ENCODE measurements at regions not wholly inside any gene's neighbourhood (a gene's known extent, or its start where the extent isn't known, plus 50 kb on each side); places are given as distances from the start of the nearest gene placed in this dataset.

DNA sequence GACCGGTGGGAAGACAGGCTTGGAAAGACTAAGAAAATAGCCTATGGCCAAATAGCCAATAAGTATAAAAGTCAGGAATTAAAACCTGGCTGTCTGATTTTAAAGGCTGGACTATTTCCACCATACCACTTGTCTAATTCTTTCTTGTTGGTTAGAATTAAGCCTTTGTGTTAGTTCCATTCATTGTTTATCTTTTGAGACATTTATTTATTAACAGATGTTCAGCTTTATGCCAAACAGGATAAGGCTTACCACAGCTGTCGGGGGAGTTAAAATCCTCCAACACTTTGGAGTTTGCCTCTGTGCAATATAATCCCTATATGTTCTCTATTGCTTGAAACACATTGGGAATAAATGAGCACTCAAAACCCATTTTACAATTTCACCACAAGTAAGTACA lies 208.3 kb downstream of the TMEM200A start:
- 37% methylated on average over 2 of the region's 2 CpGs for WGBS (ENCODE audit: low lambda C conversion rate, missing lambda C conversion rate)
- Histone ChIP-seq H3K4me2 (no peak overlapping the region), H2AFZ (no peak overlapping the region), H4K20me1 (ENCODE audit: insufficient read depth, poor library complexity, severe bottlenecking) (no peaks in the 10 kb centered on the region), H3K9me3 (ENCODE audit: low read depth) (no peaks in the 10 kb centered on the region), H3K27ac (no peak overlapping the region), H3K36me3 (replicated peaks; ENCODE audit: insufficient read depth, low read depth) (no peaks in the 10 kb centered on the region), H3K4me1 (ENCODE audit: insufficient read depth) (no peaks in the 10 kb centered on the region), H3K9me2 (replicated peaks; ENCODE audit: insufficient read depth) (no peaks in the 10 kb centered on the region), H3K27me3 (no peaks in the 10 kb centered on the region), H3K4me3 (no peak overlapping the region), H3K79me2 (no peaks in the 10 kb centered on the region)
- TF ChIP-seq EZH2phosphoT487 (IDR thresholded peaks at IDR 0.05; ENCODE audit: low read depth, severe bottlenecking, unreplicated experiment): no peak
- TF ChIP-seq, protein P1, sequence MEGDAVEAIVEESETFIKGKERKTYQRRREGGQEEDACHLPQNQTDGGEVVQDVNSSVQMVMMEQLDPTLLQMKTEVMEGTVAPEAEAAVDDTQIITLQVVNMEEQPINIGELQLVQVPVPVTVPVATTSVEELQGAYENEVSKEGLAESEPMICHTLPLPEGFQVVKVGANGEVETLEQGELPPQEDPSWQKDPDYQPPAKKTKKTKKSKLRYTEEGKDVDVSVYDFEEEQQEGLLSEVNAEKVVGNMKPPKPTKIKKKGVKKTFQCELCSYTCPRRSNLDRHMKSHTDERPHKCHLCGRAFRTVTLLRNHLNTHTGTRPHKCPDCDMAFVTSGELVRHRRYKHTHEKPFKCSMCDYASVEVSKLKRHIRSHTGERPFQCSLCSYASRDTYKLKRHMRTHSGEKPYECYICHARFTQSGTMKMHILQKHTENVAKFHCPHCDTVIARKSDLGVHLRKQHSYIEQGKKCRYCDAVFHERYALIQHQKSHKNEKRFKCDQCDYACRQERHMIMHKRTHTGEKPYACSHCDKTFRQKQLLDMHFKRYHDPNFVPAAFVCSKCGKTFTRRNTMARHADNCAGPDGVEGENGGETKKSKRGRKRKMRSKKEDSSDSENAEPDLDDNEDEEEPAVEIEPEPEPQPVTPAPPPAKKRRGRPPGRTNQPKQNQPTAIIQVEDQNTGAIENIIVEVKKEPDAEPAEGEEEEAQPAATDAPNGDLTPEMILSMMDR (IDR thresholded peaks at IDR 0.05; ENCODE audit: poor library complexity): no peak
- TF ChIP-seq EZH2 (IDR thresholded peaks at IDR 0.05; ENCODE audit: borderline replicate concordance): no peak
- no peak for DNase-seq (ENCODE audit: low spot score)

DNA sequence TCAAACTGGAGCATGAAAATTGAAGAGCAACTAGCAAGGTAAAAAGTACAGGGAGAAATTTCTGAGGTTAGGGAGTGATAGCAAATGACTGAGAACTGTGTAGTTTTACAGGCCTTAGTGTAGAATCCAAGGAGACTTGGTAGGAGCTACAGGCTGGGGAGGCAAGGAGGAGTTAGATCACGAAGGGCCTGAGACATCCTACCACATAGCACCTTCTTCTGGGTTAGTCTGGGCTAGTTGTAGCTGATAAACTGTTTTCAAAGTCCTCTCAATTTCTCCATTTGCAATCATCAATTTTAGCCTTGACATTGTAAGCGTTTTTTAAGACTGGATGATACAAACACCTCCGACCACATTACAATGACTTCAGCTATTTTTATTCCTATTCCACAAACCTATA lies 209.7 kb downstream of the TMEM200A start:
- no peak overlapping the region for H3K27ac ChIP-seq

DNA sequence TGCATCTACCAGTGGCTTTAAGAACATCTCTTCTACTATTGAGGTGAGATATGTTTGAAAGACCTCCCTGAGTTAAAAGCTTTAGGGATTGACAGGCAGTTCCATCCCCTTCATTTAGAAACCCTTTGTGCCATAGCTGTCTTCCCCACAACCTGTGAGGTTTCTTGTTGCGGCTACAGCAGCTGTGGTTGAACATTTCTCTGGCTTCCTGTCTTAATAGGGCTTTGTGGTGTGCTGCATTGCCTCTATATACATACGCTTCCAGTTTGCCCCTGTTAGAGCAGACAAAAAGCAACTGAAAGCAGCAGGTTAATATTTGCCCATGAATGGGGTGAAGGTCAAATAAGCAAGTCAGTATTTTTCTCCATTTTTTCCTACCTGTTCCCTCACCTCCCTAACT lies 210.2 kb downstream of the TMEM200A start:
- no peaks in the 10 kb centered on the region for H3K9me3 ChIP-seq (ENCODE audit: low read depth)
- no peak overlapping the region for H3K4me3 ChIP-seq
- 77% methylated on average over 2 of the region's 2 CpGs for WGBS (ENCODE audit: low lambda C conversion rate, missing lambda C conversion rate)
- H2AFZ ChIP-seq: no peak overlapping the region
- H3K36me3 ChIP-seq (replicated peaks; ENCODE audit: insufficient read depth, low read depth): no peaks in the 10 kb centered on the region
- DNase-seq (ENCODE audit: low spot score): no peak
- no peaks in the 10 kb centered on the region for H3K27me3 ChIP-seq
- no peaks in the 10 kb centered on the region for H3K79me2 ChIP-seq
- TF ChIP-seq, protein P1 (IDR thresholded peaks at IDR 0.05; ENCODE audit: poor library complexity): no peak
- TF ChIP-seq EZH2 (IDR thresholded peaks at IDR 0.05; ENCODE audit: borderline replicate concordance) (no peak), EZH2phosphoT487 (IDR thresholded peaks at IDR 0.05; ENCODE audit: low read depth, severe bottlenecking, unreplicated experiment) (no peak)
- no peaks in the 10 kb centered on the region for H4K20me1 ChIP-seq (ENCODE audit: insufficient read depth, poor library complexity, severe bottlenecking)
- no peak overlapping the region for H3K4me2 ChIP-seq
- H3K4me1 ChIP-seq (ENCODE audit: insufficient read depth): no peaks in the 10 kb centered on the region
- no peak overlapping the region for H3K27ac ChIP-seq
- no peaks in the 10 kb centered on the region for H3K9me2 ChIP-seq (replicated peaks; ENCODE audit: insufficient read depth)

More for the DNA sequence above, 209.7 kb downstream of the TMEM200A start:
- H3K27me3 ChIP-seq: no peaks in the 10 kb centered on the region
- no peaks in the 10 kb centered on the region for H3K9me2 ChIP-seq (replicated peaks; ENCODE audit: insufficient read depth)
- H3K79me2 ChIP-seq: no peaks in the 10 kb centered on the region
- no peaks in the 10 kb centered on the region for H3K36me3 ChIP-seq (replicated peaks; ENCODE audit: insufficient read depth, low read depth)
- no peaks in the 10 kb centered on the region for H3K9me3 ChIP-seq (ENCODE audit: low read depth)
- no peaks in the 10 kb centered on the region for H3K4me1 ChIP-seq (ENCODE audit: insufficient read depth)
- no peak overlapping the region for H3K4me3 ChIP-seq
- no peaks in the 10 kb centered on the region for H4K20me1 ChIP-seq (ENCODE audit: insufficient read depth, poor library complexity, severe bottlenecking)
- TF ChIP-seq EZH2 (IDR thresholded peaks at IDR 0.05; ENCODE audit: borderline replicate concordance) (no peak), EZH2phosphoT487 (IDR thresholded peaks at IDR 0.05; ENCODE audit: low read depth, severe bottlenecking, unreplicated experiment) (no peak)
- TF ChIP-seq, protein P1 (IDR thresholded peaks at IDR 0.05; ENCODE audit: poor library complexity): no peak
- DNase-seq (ENCODE audit: low spot score): no peak
- H3K4me2 ChIP-seq: no peak overlapping the region
- no peak overlapping the region for H2AFZ ChIP-seq
- WGBS (ENCODE audit: low lambda C conversion rate, missing lambda C conversion rate): 94% methylated on average over 3 of the region's 3 CpGs
